PC-9 (cell line): ENCODE measurements at regions not wholly inside any gene's neighbourhood (a gene's known extent, or its start where the extent isn't known, plus 50 kb on each side); places are given as distances from the start of the nearest gene placed in this dataset.

Experiments
- EZH2 ChIP-seq: fragments of 200-600 bp; sonication (generic); IDR thresholded peaks from 2 replicates; pipeline ENCODE4 v1.8.0; 2017; ENCODE audit warnings: antibody characterized with exemption, low read depth
- TF ChIP-seq, protein P1 (sequence below): fragments of 200-600 bp; sonication (generic); conservative IDR thresholded peaks from 2 replicates; pipeline ENCODE4 v1.6.1; 2017; ENCODE audit warnings: mixed run types, antibody characterized with exemption, mild to moderate bottlenecking, moderate library complexity

DNA sequence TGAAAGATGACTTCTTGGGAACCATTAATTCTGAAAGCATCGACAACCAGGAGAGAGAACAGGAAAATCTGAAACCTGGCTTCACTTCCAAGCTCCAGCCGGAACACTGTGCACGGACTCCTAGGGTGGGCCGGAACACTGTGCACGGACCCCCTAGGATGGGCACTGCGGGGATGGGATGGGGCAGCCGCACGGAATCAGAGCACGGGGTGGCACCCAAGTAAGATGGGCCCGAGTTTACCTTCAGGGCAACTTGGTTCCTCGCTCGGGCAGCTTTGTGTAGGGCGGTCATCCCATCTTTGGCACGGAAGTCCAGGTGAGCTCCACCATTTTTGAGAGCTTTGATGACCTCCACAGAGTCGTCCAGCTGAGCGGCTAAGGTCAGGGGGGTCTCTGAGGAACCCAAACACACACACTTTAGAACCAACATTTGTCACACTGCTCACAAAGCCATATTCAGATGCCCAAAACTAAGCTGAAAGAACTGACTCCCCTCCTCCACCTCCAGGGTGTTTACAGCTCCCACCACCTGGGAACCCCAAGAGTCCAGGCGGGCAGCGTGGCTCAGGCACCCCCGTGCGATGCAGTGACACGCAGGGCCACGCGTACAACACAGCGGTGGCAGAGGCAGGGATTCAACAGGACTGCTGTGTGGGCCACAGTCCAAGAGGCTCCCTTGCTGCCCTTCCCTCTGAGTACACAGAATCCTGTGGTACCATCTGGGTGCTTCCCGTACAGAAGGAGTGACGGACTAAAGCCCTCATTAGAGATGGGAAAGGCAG lies 157.9 kb downstream of the SHANK2 start:
- TF ChIP-seq, protein P1, sequence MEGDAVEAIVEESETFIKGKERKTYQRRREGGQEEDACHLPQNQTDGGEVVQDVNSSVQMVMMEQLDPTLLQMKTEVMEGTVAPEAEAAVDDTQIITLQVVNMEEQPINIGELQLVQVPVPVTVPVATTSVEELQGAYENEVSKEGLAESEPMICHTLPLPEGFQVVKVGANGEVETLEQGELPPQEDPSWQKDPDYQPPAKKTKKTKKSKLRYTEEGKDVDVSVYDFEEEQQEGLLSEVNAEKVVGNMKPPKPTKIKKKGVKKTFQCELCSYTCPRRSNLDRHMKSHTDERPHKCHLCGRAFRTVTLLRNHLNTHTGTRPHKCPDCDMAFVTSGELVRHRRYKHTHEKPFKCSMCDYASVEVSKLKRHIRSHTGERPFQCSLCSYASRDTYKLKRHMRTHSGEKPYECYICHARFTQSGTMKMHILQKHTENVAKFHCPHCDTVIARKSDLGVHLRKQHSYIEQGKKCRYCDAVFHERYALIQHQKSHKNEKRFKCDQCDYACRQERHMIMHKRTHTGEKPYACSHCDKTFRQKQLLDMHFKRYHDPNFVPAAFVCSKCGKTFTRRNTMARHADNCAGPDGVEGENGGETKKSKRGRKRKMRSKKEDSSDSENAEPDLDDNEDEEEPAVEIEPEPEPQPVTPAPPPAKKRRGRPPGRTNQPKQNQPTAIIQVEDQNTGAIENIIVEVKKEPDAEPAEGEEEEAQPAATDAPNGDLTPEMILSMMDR, result no peak
- no peak for TF ChIP-seq EZH2
